Activated naive CD8-positive, alpha-beta T cell treated with anti-CD3 and anti-CD28 coated beads for 36 hours (primary cell): ENCODE measurements at regions not wholly inside any gene's neighbourhood (a gene's known extent, or its start where the extent isn't known, plus 50 kb on each side); places are given as distances from the start of the nearest gene placed in this dataset.
"Not testable (repeated sequence)": the region's sequence is repeated elsewhere in the genome, so short reads cannot be mapped to it uniquely, and the experiment has no call there.

Source experiments
- DNase-seq: peaks from one replicate; pipeline ENCODE4 v3.0.0; 2021
- H3K27ac Mint-ChIP-seq: one replicate; pipeline ENCODE4 v1.8.0; 2022; ENCODE audit warnings: mild to moderate bottlenecking, moderate library complexity, mixed read lengths
- H3K27me3 Mint-ChIP-seq: one replicate; pipeline ENCODE4 v1.8.0; 2022; ENCODE audit warnings: mild to moderate bottlenecking, mixed read lengths
- H3K36me3 Mint-ChIP-seq: one replicate; pipeline ENCODE4 v1.8.0; 2021; ENCODE audit warnings: mild to moderate bottlenecking, mixed read lengths
- H3K4me1 Mint-ChIP-seq: one replicate; pipeline ENCODE4 v1.8.0; 2021; ENCODE audit warnings: mixed read lengths
- H3K4me3 Mint-ChIP-seq: one replicate; pipeline ENCODE4 v1.8.0; 2022; ENCODE audit warnings: mild to moderate bottlenecking, moderate library complexity, mixed read lengths
- H3K9me3 Mint-ChIP-seq: one replicate; pipeline ENCODE4 v1.8.0; 2022; ENCODE audit warnings: mixed read lengths

- Mint-ChIP-seq H3K4me3 (no peak overlapping the region), H3K27me3 (peaks cover 9% of the 10 kb centered on the region), H3K36me3 (no peaks in the 10 kb centered on the region), H3K27ac (no peak overlapping the region), H3K4me1 (no peaks in the 10 kb centered on the region), H3K9me3 (no peaks in the 10 kb centered on the region)
- DNase-seq = no peak
Measured at GRCh38 chr7:106590209-106590816, 70.6 kb downstream of the CCDC71L start.

- no peak overlapping the region for H3K4me3 Mint-ChIP-seq
- H3K9me3 Mint-ChIP-seq = no peaks in the 10 kb centered on the region
- DNase-seq = no peak
- H3K36me3 Mint-ChIP-seq = no peaks in the 10 kb centered on the region
- H3K27me3 Mint-ChIP-seq = peaks cover 9% of the 10 kb centered on the region
- H3K27ac Mint-ChIP-seq = no peak overlapping the region
- H3K4me1 Mint-ChIP-seq = no peaks in the 10 kb centered on the region
Measured at GRCh38 chr7:106589198-106589879, 71.6 kb downstream of the CCDC71L start.

- Mint-ChIP-seq H3K27ac (no peak overlapping the region), H3K9me3 (peaks cover 2% of the 10 kb centered on the region), H3K36me3 (no peaks in the 10 kb centered on the region), H3K4me1 (no peaks in the 10 kb centered on the region), H3K4me3 (no peak overlapping the region), H3K27me3 (peaks cover 9% of the 10 kb centered on the region)
- no peak for DNase-seq
Measured at GRCh38 chr7:106588422-106589197, 72.3 kb downstream of the CCDC71L start.

- H3K4me1 Mint-ChIP-seq = no peaks in the 10 kb centered on the region
- H3K27me3 Mint-ChIP-seq = no peaks in the 10 kb centered on the region
- no peak overlapping the region for H3K27ac Mint-ChIP-seq
- no peaks in the 10 kb centered on the region for H3K36me3 Mint-ChIP-seq
- no peak overlapping the region for H3K4me3 Mint-ChIP-seq
- H3K9me3 Mint-ChIP-seq = peaks cover 2% of the 10 kb centered on the region
- DNase-seq = no peak
Measured at GRCh38 chr7:106584914-106585759, 75.8 kb downstream of the CCDC71L start.

- no peaks in the 10 kb centered on the region for H3K36me3 Mint-ChIP-seq
- no peaks in the 10 kb centered on the region for H3K4me1 Mint-ChIP-seq
- no peaks in the 10 kb centered on the region for H3K27me3 Mint-ChIP-seq
- no peak overlapping the region for H3K27ac Mint-ChIP-seq
- H3K9me3 Mint-ChIP-seq = peaks cover 2% of the 10 kb centered on the region
- no peak overlapping the region for H3K4me3 Mint-ChIP-seq
- no peak for DNase-seq
Measured at GRCh38 chr7:106583706-106584690, 77.0 kb downstream of the CCDC71L start.

- Mint-ChIP-seq H3K27me3 (no peaks in the 10 kb centered on the region), H3K9me3 (peaks cover 2% of the 10 kb centered on the region), H3K4me1 (no peaks in the 10 kb centered on the region), H3K36me3 (no peaks in the 10 kb centered on the region), H3K4me3 (no peak overlapping the region), H3K27ac (no peak overlapping the region)
- DNase-seq = no peak
Measured at GRCh38 chr7:106583100-106583499, 77.9 kb downstream of the CCDC71L start.

- Mint-ChIP-seq H3K27ac (no peak overlapping the region), H3K27me3 (no peaks in the 10 kb centered on the region), H3K4me3 (no peak overlapping the region), H3K36me3 (no peaks in the 10 kb centered on the region), H3K9me3 (peaks cover 2% of the 10 kb centered on the region), H3K4me1 (no peaks in the 10 kb centered on the region)
- no peak for DNase-seq
Measured at GRCh38 chr7:106582365-106582764, 78.6 kb downstream of the CCDC71L start.

- not testable (repeated sequence) for H3K36me3 Mint-ChIP-seq
Measured at GRCh38 chr7:106579086-106579485, 81.9 kb downstream of the CCDC71L start.

GRCh38 chr7:106575138-106575823 lies 85.7 kb downstream of the CCDC71L start:
- no peak for DNase-seq
- Mint-ChIP-seq H3K4me3 (no peak overlapping the region), H3K4me1 (no peaks in the 10 kb centered on the region), H3K36me3 (no peaks in the 10 kb centered on the region), H3K27ac (no peak overlapping the region), H3K27me3 (peaks cover 17% of the 10 kb centered on the region), H3K9me3 (no peaks in the 10 kb centered on the region)

More at GRCh38 chr7:106579086-106579485, 81.9 kb downstream of the CCDC71L start:
- H3K4me3 Mint-ChIP-seq, H3K9me3 Mint-ChIP-seq, H3K4me1 Mint-ChIP-seq, H3K27me3 Mint-ChIP-seq, H3K27ac Mint-ChIP-seq, DNase-seq: not testable (repeated sequence)

- Mint-ChIP-seq H3K4me3 (no peak overlapping the region), H3K27ac (no peak overlapping the region), H3K27me3 (peaks cover 17% of the 10 kb centered on the region), H3K36me3 (peaks cover 5% of the 10 kb centered on the region), H3K4me1 (peaks cover 8% of the 10 kb centered on the region), H3K9me3 (peaks cover 3% of the 10 kb centered on the region)
- DNase-seq = no peak
Measured at GRCh38 chr7:106573738-106574137, 87.2 kb downstream of the CCDC71L start.

- H3K9me3 Mint-ChIP-seq = peaks cover 3% of the 10 kb centered on the region
- peaks cover 13% of the 10 kb centered on the region for H3K4me1 Mint-ChIP-seq
- H3K36me3 Mint-ChIP-seq = peaks cover 5% of the 10 kb centered on the region
- peaks cover 17% of the 10 kb centered on the region for H3K27me3 Mint-ChIP-seq
- H3K4me3 Mint-ChIP-seq = no peak overlapping the region
- no peak for DNase-seq
- H3K27ac Mint-ChIP-seq = no peak overlapping the region
Measured at GRCh38 chr7:106573125-106573663, 87.8 kb downstream of the CCDC71L start.

GRCh38 chr7:106572394-106573124 lies 88.4 kb downstream of the CCDC71L start:
- H3K4me1 Mint-ChIP-seq = peaks cover 13% of the 10 kb centered on the region
- DNase-seq = no peak
- peaks cover 17% of the 10 kb centered on the region for H3K27me3 Mint-ChIP-seq
- no peak overlapping the region for H3K4me3 Mint-ChIP-seq
- H3K36me3 Mint-ChIP-seq = peaks cover 5% of the 10 kb centered on the region
- H3K27ac Mint-ChIP-seq = no peak overlapping the region
- peaks cover 3% of the 10 kb centered on the region for H3K9me3 Mint-ChIP-seq

- Mint-ChIP-seq H3K36me3 (peaks cover 5% of the 10 kb centered on the region), H3K9me3 (peaks cover 3% of the 10 kb centered on the region), H3K4me1 (peaks cover 13% of the 10 kb centered on the region), H3K27me3 (peaks cover 12% of the 10 kb centered on the region), H3K4me3 (no peak overlapping the region), H3K27ac (no peak overlapping the region)
- no peak for DNase-seq
Measured at GRCh38 chr7:106571563-106571962, 89.4 kb downstream of the CCDC71L start.
